ENCODE measurements at regions not wholly inside any gene's neighbourhood (a gene's known extent, or its start where the extent isn't known, plus 50 kb on each side); places are given as distances from the start of the nearest gene placed in this dataset.

- Histone ChIP-seq H3K36me3 (ENCODE audit: control insufficient read depth, insufficient read depth, low read length) (no peaks in the 10 kb centered on the region), H3K27me3 (ENCODE audit: control insufficient read depth, insufficient read depth, low read length) (no peaks in the 10 kb centered on the region), H3K4me3 (ENCODE audit: low read depth, low read length) (no peak overlapping the region)
- no peak for TF ChIP-seq CTCF (IDR thresholded peaks at IDR 0.05; ENCODE audit: insufficient read depth, low read length, poor library complexity, severe bottlenecking)
- no peak for DNase-seq (ENCODE audit: low read depth)
Observed at GRCh38 chr2:49837561-49838293, 683.4 kb upstream of the FSHR start.

GRCh38 chr2:49836017-49836416 is 681.7 kb upstream of the FSHR start:
- DNase-seq (ENCODE audit: low read depth) = no peak
- H3K27me3 ChIP-seq (ENCODE audit: control insufficient read depth, insufficient read depth, low read length) = no peaks in the 10 kb centered on the region
- no peak for TF ChIP-seq CTCF (IDR thresholded peaks at IDR 0.05; ENCODE audit: insufficient read depth, low read length, poor library complexity, severe bottlenecking)
- no peak overlapping the region for H3K4me3 ChIP-seq (ENCODE audit: low read depth, low read length)
- no peaks in the 10 kb centered on the region for H3K36me3 ChIP-seq (ENCODE audit: control insufficient read depth, insufficient read depth, low read length)

- TF ChIP-seq CTCF (IDR thresholded peaks at IDR 0.05; ENCODE audit: insufficient read depth, low read length, poor library complexity, severe bottlenecking) = no peak
- DNase-seq (ENCODE audit: low read depth) = no peak
- Histone ChIP-seq H3K4me3 (ENCODE audit: low read depth, low read length) (no peak overlapping the region), H3K36me3 (ENCODE audit: control insufficient read depth, insufficient read depth, low read length) (no peaks in the 10 kb centered on the region), H3K27me3 (ENCODE audit: control insufficient read depth, insufficient read depth, low read length) (no peaks in the 10 kb centered on the region)
Observed at GRCh38 chr2:49834433-49834832, 680.1 kb upstream of the FSHR start.

GRCh38 chr2:49832555-49832954 is 678.2 kb upstream of the FSHR start:
- no peak for TF ChIP-seq CTCF (IDR thresholded peaks at IDR 0.05; ENCODE audit: insufficient read depth, low read length, poor library complexity, severe bottlenecking)
- no peaks in the 10 kb centered on the region for H3K27me3 ChIP-seq (ENCODE audit: control insufficient read depth, insufficient read depth, low read length)
- H3K4me3 ChIP-seq (ENCODE audit: low read depth, low read length) = no peak overlapping the region
- H3K36me3 ChIP-seq (ENCODE audit: control insufficient read depth, insufficient read depth, low read length) = no peaks in the 10 kb centered on the region
- DNase-seq (ENCODE audit: low read depth) = no peak

GRCh38 chr2:49831698-49832367 is 677.5 kb upstream of the FSHR start:
- H3K4me3 ChIP-seq (ENCODE audit: low read depth, low read length) = no peak overlapping the region
- no peak for DNase-seq (ENCODE audit: low read depth)
- no peaks in the 10 kb centered on the region for H3K36me3 ChIP-seq (ENCODE audit: control insufficient read depth, insufficient read depth, low read length)
- no peak for TF ChIP-seq CTCF (IDR thresholded peaks at IDR 0.05; ENCODE audit: insufficient read depth, low read length, poor library complexity, severe bottlenecking)
- no peaks in the 10 kb centered on the region for H3K27me3 ChIP-seq (ENCODE audit: control insufficient read depth, insufficient read depth, low read length)

Measured in kidney epithelial cell (primary cell).